HCT116 (cell line): ENCODE measurements at regions not wholly inside any gene's neighbourhood (a gene's known extent, or its start where the extent isn't known, plus 50 kb on each side); places are given as distances from the start of the nearest gene placed in this dataset.

ENCODE experiments used
- CEBPB ChIP-seq: IDR thresholded peaks from 2 replicates; pipeline ENCODE4 v1.6.1; 2012; ENCODE audit warnings: low read depth
- EZH2 ChIP-seq: fragments of 200-600 bp; sonication (generic); IDR thresholded peaks from 2 replicates; pipeline ENCODE4 v1.6.1; 2017; ENCODE audit warnings: antibody characterized with exemption, mixed run types
- EZH2phosphoT487 ChIP-seq: fragments of 200-600 bp; IDR thresholded peaks from 2 replicates; pipeline ENCODE4 v1.6.1; 2018; ENCODE audit warnings: antibody characterized with exemption, borderline replicate concordance
- FOSL1 ChIP-seq: IDR thresholded peaks from 2 replicates; pipeline ENCODE4 v1.6.1; 2012; ENCODE audit warnings: low read depth
- MAX ChIP-seq: IDR thresholded peaks from 2 replicates; pipeline ENCODE4 v1.6.1; 2012
- POLR2A ChIP-seq: IDR thresholded peaks from 2 replicates; pipeline ENCODE4 v1.7.0; 2011; ENCODE audit warnings: borderline replicate concordance; ENCODE audit not compliant: insufficient read depth, insufficient read length; ENCODE audit errors: extremely low read depth
- POLR2AphosphoS5 ChIP-seq: IDR thresholded peaks from 2 replicates; pipeline ENCODE4 v1.6.1; 2011; ENCODE audit warnings: mild to moderate bottlenecking, low read depth, low read length, moderate library complexity
- RAD21 ChIP-seq: IDR thresholded peaks from 2 replicates; pipeline ENCODE4 v1.6.1; 2012; ENCODE audit warnings: low read depth, mild to moderate bottlenecking
- SP1 ChIP-seq: IDR thresholded peaks from 2 replicates; pipeline ENCODE4 v1.6.1; 2012; ENCODE audit warnings: low read depth
- YY1 ChIP-seq: IDR thresholded peaks from 2 replicates; pipeline ENCODE4 v1.6.1; 2011; ENCODE audit warnings: low read length, low read depth, moderate library complexity, mild to moderate bottlenecking; ENCODE audit not compliant: insufficient replicate concordance; ENCODE audit errors: extremely low read depth
- TF ChIP-seq, protein P1 (sequence below), 3 experiments: fragments of 200-600 bp in 1 of 3; sonication (generic) in 1 of 3; IDR thresholded peaks in 2 of 3; conservative IDR thresholded peaks in 1 of 3; 2 replicates each; pipeline ENCODE4 v1.5.1; 2012 to 2017; ENCODE audit warnings: low read depth in 2 of 3, low read length in 2 of 3, antibody characterized with exemption in 1 of 3, borderline replicate concordance in 1 of 3, control low read depth in 1 of 3, mild to moderate bottlenecking in 1 of 3, mixed read lengths in 1 of 3, mixed run types in 1 of 3, moderate library complexity in 1 of 3; ENCODE audit not compliant: insufficient read depth in 1 of 3
- TF ChIP-seq, protein P2 (sequence below): IDR thresholded peaks from 2 replicates; pipeline ENCODE4 v1.6.1; 2012; ENCODE audit warnings: low read depth

- TF ChIP-seq, protein P1, sequence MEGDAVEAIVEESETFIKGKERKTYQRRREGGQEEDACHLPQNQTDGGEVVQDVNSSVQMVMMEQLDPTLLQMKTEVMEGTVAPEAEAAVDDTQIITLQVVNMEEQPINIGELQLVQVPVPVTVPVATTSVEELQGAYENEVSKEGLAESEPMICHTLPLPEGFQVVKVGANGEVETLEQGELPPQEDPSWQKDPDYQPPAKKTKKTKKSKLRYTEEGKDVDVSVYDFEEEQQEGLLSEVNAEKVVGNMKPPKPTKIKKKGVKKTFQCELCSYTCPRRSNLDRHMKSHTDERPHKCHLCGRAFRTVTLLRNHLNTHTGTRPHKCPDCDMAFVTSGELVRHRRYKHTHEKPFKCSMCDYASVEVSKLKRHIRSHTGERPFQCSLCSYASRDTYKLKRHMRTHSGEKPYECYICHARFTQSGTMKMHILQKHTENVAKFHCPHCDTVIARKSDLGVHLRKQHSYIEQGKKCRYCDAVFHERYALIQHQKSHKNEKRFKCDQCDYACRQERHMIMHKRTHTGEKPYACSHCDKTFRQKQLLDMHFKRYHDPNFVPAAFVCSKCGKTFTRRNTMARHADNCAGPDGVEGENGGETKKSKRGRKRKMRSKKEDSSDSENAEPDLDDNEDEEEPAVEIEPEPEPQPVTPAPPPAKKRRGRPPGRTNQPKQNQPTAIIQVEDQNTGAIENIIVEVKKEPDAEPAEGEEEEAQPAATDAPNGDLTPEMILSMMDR (IDR thresholded peaks at IDR 0.05 in 2 of 3, conservative IDR thresholded peaks at IDR 0.05 in 1 of 3; ENCODE audit: borderline replicate concordance in 1 of 3, insufficient read depth in 1 of 3, low read depth in 2 of 3, low read length in 2 of 3): no peak
- TF ChIP-seq, protein P2, sequence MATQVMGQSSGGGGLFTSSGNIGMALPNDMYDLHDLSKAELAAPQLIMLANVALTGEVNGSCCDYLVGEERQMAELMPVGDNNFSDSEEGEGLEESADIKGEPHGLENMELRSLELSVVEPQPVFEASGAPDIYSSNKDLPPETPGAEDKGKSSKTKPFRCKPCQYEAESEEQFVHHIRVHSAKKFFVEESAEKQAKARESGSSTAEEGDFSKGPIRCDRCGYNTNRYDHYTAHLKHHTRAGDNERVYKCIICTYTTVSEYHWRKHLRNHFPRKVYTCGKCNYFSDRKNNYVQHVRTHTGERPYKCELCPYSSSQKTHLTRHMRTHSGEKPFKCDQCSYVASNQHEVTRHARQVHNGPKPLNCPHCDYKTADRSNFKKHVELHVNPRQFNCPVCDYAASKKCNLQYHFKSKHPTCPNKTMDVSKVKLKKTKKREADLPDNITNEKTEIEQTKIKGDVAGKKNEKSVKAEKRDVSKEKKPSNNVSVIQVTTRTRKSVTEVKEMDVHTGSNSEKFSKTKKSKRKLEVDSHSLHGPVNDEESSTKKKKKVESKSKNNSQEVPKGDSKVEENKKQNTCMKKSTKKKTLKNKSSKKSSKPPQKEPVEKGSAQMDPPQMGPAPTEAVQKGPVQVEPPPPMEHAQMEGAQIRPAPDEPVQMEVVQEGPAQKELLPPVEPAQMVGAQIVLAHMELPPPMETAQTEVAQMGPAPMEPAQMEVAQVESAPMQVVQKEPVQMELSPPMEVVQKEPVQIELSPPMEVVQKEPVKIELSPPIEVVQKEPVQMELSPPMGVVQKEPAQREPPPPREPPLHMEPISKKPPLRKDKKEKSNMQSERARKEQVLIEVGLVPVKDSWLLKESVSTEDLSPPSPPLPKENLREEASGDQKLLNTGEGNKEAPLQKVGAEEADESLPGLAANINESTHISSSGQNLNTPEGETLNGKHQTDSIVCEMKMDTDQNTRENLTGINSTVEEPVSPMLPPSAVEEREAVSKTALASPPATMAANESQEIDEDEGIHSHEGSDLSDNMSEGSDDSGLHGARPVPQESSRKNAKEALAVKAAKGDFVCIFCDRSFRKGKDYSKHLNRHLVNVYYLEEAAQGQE: no peak
- no peak for TF ChIP-seq YY1
- no peak for TF ChIP-seq SP1
- no peak for TF ChIP-seq EZH2
- TF ChIP-seq RAD21: no peak
- TF ChIP-seq POLR2A: no peak
- TF ChIP-seq POLR2AphosphoS5: no peak
- no peak for TF ChIP-seq FOSL1
- no peak for TF ChIP-seq EZH2phosphoT487
- no peak for TF ChIP-seq MAX
- TF ChIP-seq CEBPB: no peak
These were observed 155.1 kb upstream of the CCL2 start for GRCh38 chr17:34099859-34100515.
